Activated CD4-positive, alpha-beta T cell treated with anti-CD3 and anti-CD28 coated beads for 36 hours (primary cell): ENCODE measurements at regions not wholly inside any gene's neighbourhood (a gene's known extent, or its start where the extent isn't known, plus 50 kb on each side); places are given as distances from the start of the nearest gene placed in this dataset.
"Not testable (repeated sequence)": the region's sequence is repeated elsewhere in the genome, so short reads cannot be mapped to it uniquely, and the experiment has no call there.

Experiments
- ATAC-seq: fragments of 200-7000 bp; cut with Tn5 transposase; one replicate; pipeline ENCODE4 v1.10.0; 2021; ENCODE audit warnings: mild to moderate bottlenecking, moderate library complexity
- CTCF ChIA-PET: fragments of 350-600 bp; sonication (Branson Sonifier 250); formaldehyde crosslinking; loops from one replicate; lab custom pipeline; 2021; ENCODE audit warnings: antibody characterized with exemption; lab: Charles Lee
- POLR2A ChIA-PET: fragments of 350-600 bp; sonication (Branson Sonifier 250); formaldehyde crosslinking; loops from one replicate; lab custom pipeline; 2021; ENCODE audit warnings: antibody characterized with exemption, inconsistent platforms; lab: Charles Lee
- DNase-seq: peaks from one replicate; pipeline ENCODE4 v3.0.0-alpha.2; 2020
- H3K27ac Mint-ChIP-seq: one replicate; pipeline ENCODE4 v1.8.0; 2021; ENCODE audit warnings: mixed read lengths
- H3K27me3 Mint-ChIP-seq: one replicate; pipeline ENCODE4 v1.8.0; 2021; ENCODE audit warnings: mixed read lengths
- H3K36me3 Mint-ChIP-seq: one replicate; pipeline ENCODE4 v1.8.0; 2021; ENCODE audit warnings: low read depth, mixed read lengths
- H3K4me1 Mint-ChIP-seq: one replicate; pipeline ENCODE4 v1.8.0; 2021; ENCODE audit warnings: mixed read lengths
- H3K4me3 Mint-ChIP-seq: one replicate; pipeline ENCODE4 v1.8.0; 2021; ENCODE audit warnings: mild to moderate bottlenecking, moderate library complexity, mixed read lengths
- H3K9me3 Mint-ChIP-seq: one replicate; pipeline ENCODE4 v1.8.0; 2021; ENCODE audit warnings: low read depth, mixed read lengths
- intact Hi-C, 2 experiments: fragments of 100-400 bp; cut with DNase I in 1 of 2; cut with micrococcal nuclease in 1 of 2; formaldehyde crosslinking; loops; one replicate each; pipeline versions ENCODE4 v1.14.2 to v1.15.1; 2022 to 2024; cut with DNase I, micrococcal nuclease

DNA sequence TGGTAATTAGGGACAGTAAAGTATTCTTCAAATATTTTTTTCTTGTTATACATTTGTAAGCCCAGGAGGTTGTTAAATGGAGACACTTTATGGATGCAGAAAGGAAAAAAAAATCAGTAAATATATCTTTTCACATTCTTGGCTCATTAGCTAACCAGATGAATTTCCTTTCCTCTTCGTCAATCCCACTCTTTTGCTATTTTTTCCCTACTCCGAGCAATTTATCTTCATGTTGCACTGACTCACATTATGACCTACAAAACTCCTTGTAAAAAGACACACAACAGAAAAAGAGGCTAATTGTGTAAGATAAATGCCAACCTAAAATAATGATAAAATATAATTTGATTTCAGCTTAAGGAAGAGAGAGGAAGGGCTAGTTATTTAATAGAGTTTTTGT is 472.9 kb upstream of the ZNF337 start:
- H3K36me3 Mint-ChIP-seq = no peaks in the 10 kb centered on the region
- ATAC-seq (no peak), DNase-seq (no peak)
- POLR2A ChIA-PET = no interaction called here
- no peak overlapping the region for H3K4me3 Mint-ChIP-seq
- H3K9me3 Mint-ChIP-seq = no peaks in the 10 kb centered on the region
- peaks cover 3% of the 10 kb centered on the region for H3K27me3 Mint-ChIP-seq
- CTCF ChIA-PET = interaction anchor here (0.6 kb wide), 1 partner anchor 22 kb away, joined by 3 read pairs; no protein-coding TSS in a partner anchor
- intact Hi-C loops = no loop called here
- H3K27ac Mint-ChIP-seq = no peak overlapping the region
- no peaks in the 10 kb centered on the region for H3K4me1 Mint-ChIP-seq

DNA sequence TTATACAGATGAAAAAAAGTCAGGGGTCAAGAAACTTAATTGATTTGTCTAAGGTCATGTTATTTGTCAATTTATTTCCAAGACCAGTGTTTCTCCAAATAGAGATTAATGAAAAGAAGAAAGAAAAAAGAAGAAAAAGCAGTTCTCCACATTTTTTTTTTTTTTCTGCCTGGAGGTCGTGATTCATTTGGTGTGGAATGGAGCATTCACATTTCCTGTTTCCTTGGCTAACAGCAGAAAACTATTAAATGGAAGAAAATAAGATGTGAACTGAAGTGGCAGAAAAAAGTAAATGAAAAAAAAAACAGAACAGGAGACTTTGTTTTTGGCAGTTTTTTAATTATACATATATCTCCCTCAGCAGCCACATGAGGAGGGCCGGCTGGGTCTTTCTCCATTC is 470.8 kb upstream of the ZNF337 start:
- ChIA-PET CTCF (no interaction called here), POLR2A (no interaction called here)
- H3K9me3 Mint-ChIP-seq = no peaks in the 10 kb centered on the region
- H3K27ac Mint-ChIP-seq = no peak overlapping the region
- ATAC-seq (no peak), DNase-seq (no peak)
- intact Hi-C loops = no loop called here
- no peak overlapping the region for H3K4me3 Mint-ChIP-seq
- no peaks in the 10 kb centered on the region for H3K36me3 Mint-ChIP-seq
- peaks cover 3% of the 10 kb centered on the region for H3K27me3 Mint-ChIP-seq
- H3K4me1 Mint-ChIP-seq = no peaks in the 10 kb centered on the region

DNA sequence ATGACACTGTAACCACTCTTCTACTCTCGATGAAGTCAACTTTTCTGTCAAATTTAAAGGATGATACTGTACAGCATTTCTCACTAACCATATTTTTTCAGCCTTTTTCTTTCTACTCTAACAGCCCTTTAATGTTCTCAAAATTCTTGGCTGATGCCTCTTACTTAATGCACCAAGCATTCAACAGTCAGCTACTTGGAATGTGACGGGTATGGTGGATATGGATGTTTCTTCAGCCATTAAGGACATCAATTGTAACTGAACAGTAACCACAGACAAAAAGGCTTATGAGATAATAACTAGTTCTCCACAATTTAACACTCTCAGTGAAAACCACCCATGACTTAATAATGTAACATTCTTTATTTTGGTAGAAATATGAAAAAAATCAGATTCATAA is 467.2 kb upstream of the ZNF337 start:
- DNase-seq (no peak), ATAC-seq (no peak)
- H3K27ac Mint-ChIP-seq = no peak overlapping the region
- CTCF ChIA-PET = no interaction called here
- POLR2A ChIA-PET = no interaction called here
- peaks cover 3% of the 10 kb centered on the region for H3K27me3 Mint-ChIP-seq
- H3K36me3 Mint-ChIP-seq = no peaks in the 10 kb centered on the region
- H3K9me3 Mint-ChIP-seq = no peaks in the 10 kb centered on the region
- no peak overlapping the region for H3K4me3 Mint-ChIP-seq
- intact Hi-C loops = no loop called here
- H3K4me1 Mint-ChIP-seq = no peaks in the 10 kb centered on the region

DNA sequence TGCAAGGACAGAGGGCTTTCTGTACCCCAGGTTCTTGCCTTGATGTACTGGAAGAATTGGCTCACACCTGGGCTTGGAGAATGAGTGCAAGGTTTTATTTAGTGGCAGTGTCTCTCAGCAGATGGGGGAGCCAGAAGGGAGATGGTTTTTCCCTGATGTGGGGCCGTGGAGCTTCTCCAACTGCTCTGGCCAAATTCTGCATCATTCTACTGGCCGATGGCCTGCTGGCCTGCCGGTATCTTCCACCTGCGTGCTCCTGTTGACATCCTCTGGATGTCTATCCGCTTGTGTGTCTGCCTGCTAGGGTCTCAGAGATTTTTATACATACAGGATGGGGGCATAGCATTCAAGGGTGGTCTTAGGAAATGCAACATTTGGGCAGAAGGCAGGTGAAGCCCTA is 466.5 kb upstream of the ZNF337 start:
- POLR2A ChIA-PET, H3K27me3 Mint-ChIP-seq, ATAC-seq, H3K36me3 Mint-ChIP-seq, DNase-seq, CTCF ChIA-PET, H3K4me3 Mint-ChIP-seq, H3K27ac Mint-ChIP-seq, H3K4me1 Mint-ChIP-seq, H3K9me3 Mint-ChIP-seq, intact Hi-C loops: not testable (repeated sequence)

DNA sequence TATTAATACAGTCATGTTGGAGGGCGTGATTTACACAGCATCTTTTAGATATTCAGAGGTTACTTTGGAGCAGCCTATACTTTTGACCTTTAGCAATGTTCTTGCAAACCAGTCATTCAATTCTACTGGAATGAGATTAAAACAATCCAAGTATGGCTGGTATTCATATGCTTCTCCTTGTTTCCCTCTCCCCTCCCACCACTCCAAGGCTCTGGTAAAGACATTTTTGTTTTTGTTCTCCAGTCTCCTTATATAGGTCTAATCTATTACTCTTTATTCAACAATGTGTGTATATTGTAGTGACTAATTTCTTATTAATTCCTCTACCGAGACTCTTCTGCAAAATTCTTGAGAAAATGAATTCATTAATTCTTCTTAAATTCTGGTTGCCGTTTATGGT is 465.1 kb upstream of the ZNF337 start:
- H3K9me3 Mint-ChIP-seq, H3K36me3 Mint-ChIP-seq, intact Hi-C loops, DNase-seq, H3K27me3 Mint-ChIP-seq, H3K4me1 Mint-ChIP-seq, H3K27ac Mint-ChIP-seq, CTCF ChIA-PET, POLR2A ChIA-PET, H3K4me3 Mint-ChIP-seq, ATAC-seq: not testable (repeated sequence)

DNA sequence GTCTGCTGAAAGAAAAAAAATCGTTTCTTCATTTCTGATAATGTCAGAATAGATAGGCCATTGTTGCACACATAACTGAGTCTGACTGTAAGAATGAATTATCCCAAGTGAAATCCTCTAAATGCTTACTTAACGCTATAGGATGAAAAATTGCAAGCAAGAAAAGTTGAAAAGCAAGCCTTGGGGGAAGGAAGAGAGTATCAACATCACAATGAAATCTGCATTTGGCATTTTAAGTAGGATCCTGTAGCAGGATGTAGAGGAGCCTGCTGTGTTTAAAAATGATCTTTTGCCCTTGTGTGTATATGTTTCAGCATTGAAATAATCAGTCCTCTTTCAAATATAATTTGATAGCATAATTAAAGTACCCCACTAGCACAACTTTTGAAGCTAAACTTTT is 464.3 kb upstream of the ZNF337 start:
- CTCF ChIA-PET, H3K4me3 Mint-ChIP-seq, intact Hi-C loops, H3K36me3 Mint-ChIP-seq, DNase-seq, ATAC-seq, POLR2A ChIA-PET, H3K9me3 Mint-ChIP-seq, H3K27me3 Mint-ChIP-seq, H3K27ac Mint-ChIP-seq, H3K4me1 Mint-ChIP-seq: not testable (repeated sequence)

DNA sequence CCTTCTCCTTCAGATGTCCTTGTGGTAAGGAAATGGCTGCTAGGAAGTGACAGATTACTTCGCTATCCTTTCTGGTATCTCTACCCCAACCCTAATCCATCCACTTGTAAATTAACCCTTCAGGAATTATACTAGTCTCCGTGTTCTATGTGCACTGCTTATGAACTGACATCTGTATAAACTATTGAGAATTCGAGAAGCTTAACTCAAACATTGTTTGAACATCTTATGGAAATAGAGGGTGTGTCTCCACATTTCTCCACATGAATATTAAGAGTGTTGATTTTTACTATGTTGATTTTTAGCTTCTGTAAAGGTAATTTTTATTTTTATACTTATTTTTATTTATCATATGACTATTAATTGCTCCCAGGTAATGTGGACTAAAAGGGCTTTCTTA is 457.6 kb upstream of the ZNF337 start:
- DNase-seq (no peak), ATAC-seq (no peak)
- Mint-ChIP-seq H3K27me3 (peaks cover 5% of the 10 kb centered on the region), H3K27ac (no peak overlapping the region), H3K36me3 (no peaks in the 10 kb centered on the region), H3K4me1 (no peaks in the 10 kb centered on the region), H3K9me3 (peaks cover 1% of the 10 kb centered on the region), H3K4me3 (no peak overlapping the region)
- intact Hi-C loops = no loop called here
- POLR2A ChIA-PET = no interaction called here
- CTCF ChIA-PET = no interaction called here

DNA sequence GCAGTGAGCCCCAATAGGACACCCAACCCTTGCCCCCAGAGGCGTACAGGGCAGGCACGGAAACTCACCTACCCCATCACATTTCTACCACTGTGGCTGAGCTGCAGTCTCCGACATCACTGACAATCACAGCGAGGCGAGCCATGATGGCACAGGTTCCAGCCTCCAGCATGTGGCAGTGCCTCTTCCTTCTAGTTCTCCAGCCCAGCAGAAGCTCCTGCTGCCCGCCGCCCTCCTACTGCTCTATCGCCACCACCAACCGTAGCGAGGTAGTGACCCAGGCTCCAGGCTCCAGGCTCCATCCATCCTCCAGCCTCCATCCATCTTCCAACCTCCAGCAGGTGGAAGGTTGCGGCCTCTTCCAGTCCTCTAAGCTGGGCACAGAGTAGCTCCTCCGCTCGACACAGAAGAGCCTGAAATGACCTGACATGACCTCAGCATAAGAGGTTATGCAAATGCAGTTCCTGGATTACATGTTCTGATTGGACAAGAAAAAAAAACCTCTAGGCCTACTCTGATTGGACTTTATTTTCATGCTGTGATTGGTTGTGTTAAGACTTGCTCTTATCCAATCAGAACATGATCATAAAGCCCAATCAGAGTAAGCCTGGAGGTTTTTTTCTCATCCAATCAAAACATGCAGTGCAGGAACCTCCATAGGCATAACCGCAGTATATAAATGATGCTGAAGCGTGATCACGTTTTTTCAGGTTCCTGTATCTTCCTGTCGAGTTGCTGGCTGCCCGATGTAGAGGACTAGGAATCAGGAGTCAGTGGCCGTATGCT is 438.9 kb upstream of the ZNF337 start:
- ChIA-PET POLR2A (no interaction called here), CTCF (no interaction called here)
- H3K4me3 Mint-ChIP-seq = no peak overlapping the region
- intact Hi-C loops = no loop called here
- no peak for DNase-seq
- no peaks in the 10 kb centered on the region for H3K9me3 Mint-ChIP-seq
- no peaks in the 10 kb centered on the region for H3K36me3 Mint-ChIP-seq
- no peaks in the 10 kb centered on the region for H3K27me3 Mint-ChIP-seq
- H3K27ac Mint-ChIP-seq = no peak overlapping the region
- H3K4me1 Mint-ChIP-seq = no peaks in the 10 kb centered on the region
- no peak for ATAC-seq

DNA sequence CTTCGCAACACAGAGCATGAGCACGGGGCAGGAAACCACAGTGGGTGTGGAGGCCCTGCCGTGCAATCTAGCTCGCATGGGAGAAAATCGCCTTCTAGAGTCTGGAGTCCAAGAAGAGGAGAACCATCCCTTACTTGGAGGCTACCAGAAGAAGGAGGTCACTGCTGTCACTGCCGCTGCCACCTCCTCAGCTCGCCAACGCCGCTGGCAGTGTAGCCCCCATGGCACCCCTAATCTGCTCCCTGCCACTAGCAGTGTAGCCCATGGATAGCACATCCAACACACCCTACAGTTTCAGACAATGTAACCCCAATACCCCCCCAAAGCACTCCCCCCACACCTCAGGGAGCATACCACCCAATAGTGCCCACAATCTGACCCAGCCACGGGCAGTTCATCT is 438.0 kb upstream of the ZNF337 start:
- DNase-seq = no peak
- H3K36me3 Mint-ChIP-seq = no peaks in the 10 kb centered on the region
- no peak overlapping the region for H3K4me3 Mint-ChIP-seq
- ATAC-seq = no peak
- intact Hi-C loops = no loop called here
- no peaks in the 10 kb centered on the region for H3K9me3 Mint-ChIP-seq
- no peaks in the 10 kb centered on the region for H3K4me1 Mint-ChIP-seq
- no peaks in the 10 kb centered on the region for H3K27me3 Mint-ChIP-seq
- CTCF ChIA-PET = no interaction called here
- no peak overlapping the region for H3K27ac Mint-ChIP-seq
- POLR2A ChIA-PET = no interaction called here

DNA sequence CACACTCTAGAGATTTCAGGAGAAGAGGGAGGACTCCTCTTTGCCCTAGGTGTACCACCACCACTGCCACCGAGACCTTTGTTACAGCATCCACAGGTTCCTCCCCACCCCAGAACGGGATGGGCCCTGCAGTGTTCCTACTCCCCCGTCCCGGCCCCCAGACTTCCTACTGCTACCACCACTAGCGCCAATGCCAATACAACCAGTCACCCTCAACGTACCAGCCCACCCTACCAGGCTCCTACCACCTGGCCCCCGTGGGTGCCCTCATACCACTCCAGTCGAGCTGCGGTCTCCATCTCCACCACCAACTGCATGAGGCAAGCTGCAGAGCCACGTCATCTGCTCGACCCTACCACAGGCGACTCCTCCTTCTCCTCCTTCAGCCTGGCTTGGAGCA is 437.1 kb upstream of the ZNF337 start:
- POLR2A ChIA-PET, DNase-seq, H3K27ac Mint-ChIP-seq, H3K36me3 Mint-ChIP-seq, ATAC-seq, H3K4me1 Mint-ChIP-seq, H3K4me3 Mint-ChIP-seq, H3K27me3 Mint-ChIP-seq, H3K9me3 Mint-ChIP-seq, intact Hi-C loops: not testable (repeated sequence)
- CTCF ChIA-PET = interaction anchor here (0.6 kb wide), 1 partner anchor 604 kb away, joined by 3 read pairs; no protein-coding TSS in a partner anchor

DNA sequence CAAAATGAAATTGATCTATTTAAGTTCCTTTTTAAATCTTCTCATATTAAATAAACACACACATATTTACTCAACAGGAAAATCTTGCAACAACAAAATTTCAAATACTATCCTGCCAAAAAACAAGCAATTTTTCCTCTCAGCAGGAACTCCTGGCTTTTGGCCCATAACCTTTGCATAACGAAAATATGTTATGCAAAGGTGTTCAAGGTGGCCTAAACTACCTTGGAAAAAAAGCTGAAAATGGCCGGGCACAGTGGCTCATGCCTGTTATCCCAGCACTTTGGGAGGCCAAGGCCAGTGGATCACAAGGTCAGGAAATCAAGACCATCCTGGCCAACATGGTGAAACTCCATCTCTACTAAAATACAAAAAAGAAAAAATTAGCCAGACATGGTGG is 424.3 kb upstream of the ZNF337 start:
- H3K27me3 Mint-ChIP-seq, DNase-seq, POLR2A ChIA-PET, H3K27ac Mint-ChIP-seq, H3K4me3 Mint-ChIP-seq, intact Hi-C loops, H3K36me3 Mint-ChIP-seq, ATAC-seq, H3K4me1 Mint-ChIP-seq, H3K9me3 Mint-ChIP-seq, CTCF ChIA-PET: not testable (repeated sequence)

DNA sequence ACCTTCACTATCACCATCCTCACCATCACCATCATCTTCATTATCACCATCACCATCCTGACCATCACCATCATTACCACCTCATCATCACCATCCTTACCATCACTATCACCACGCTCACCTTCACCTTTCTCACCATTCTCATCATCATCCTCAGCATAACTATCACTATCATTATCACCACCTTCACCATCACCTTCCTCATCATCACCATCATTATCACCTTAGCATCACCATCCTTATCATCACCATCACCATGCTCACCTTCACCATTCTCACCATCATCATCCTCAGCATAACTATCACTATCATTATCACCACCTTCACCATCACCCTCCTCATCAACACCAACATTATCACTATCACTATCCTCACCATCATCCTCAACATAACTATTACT is 397.8 kb upstream of the ZNF337 start:
- H3K27ac Mint-ChIP-seq, intact Hi-C loops, H3K9me3 Mint-ChIP-seq, POLR2A ChIA-PET, CTCF ChIA-PET, DNase-seq, H3K4me3 Mint-ChIP-seq, H3K36me3 Mint-ChIP-seq, H3K27me3 Mint-ChIP-seq, H3K4me1 Mint-ChIP-seq, ATAC-seq: not testable (repeated sequence)
